Lung (tissue), 11 donors: ENCODE measurements at regions not wholly inside any gene's neighbourhood (a gene's known extent, or its start where the extent isn't known, plus 50 kb on each side); places are given as distances from the start of the nearest gene placed in this dataset.

ENCODE experiments used
- ATAC-seq: fragments of 200-7000 bp; cut with Tn5 transposase; one replicate; pipeline ENCODE4 v1.9.1; 2020; ENCODE audit warnings: moderate number of reproducible peaks; ENCODE audit not compliant: insufficient read depth, low FRiP score
- DNase-seq, 3 donors: peaks; one replicate each; pipeline ENCODE4 v3.0.0-alpha.2; 2013 to 2017
- H3K27ac ChIP-seq, 2 donors: one replicate each; pipeline ENCODE4 v1.5.1; 2013; ENCODE audit warnings: mild to moderate bottlenecking in 2 of 2, moderate library complexity in 2 of 2, control low read depth in 1 of 2, inconsistent platforms in 1 of 2, low read depth in 1 of 2, low read length in 1 of 2
- H3K27me3 ChIP-seq, 3 donors: one replicate each; pipeline ENCODE4 v1.5.1; 2013; ENCODE audit warnings: low read length in 2 of 3; ENCODE audit not compliant: control insufficient read depth in 3 of 3, insufficient read depth in 3 of 3
- H3K36me3 ChIP-seq, 4 donors: one replicate each; pipeline ENCODE4 v1.5.1; 2013; ENCODE audit warnings: low read length in 4 of 4, mild to moderate bottlenecking in 1 of 4, moderate library complexity in 1 of 4; ENCODE audit not compliant: control insufficient read depth in 4 of 4, insufficient read depth in 4 of 4
- H3K4me1 ChIP-seq, 5 donors: one replicate each; pipeline ENCODE4 v1.5.1; 2013; ENCODE audit warnings: low read length in 5 of 5, mild to moderate bottlenecking in 2 of 5, moderate library complexity in 1 of 5; ENCODE audit not compliant: control insufficient read depth in 5 of 5, insufficient read depth in 5 of 5
- H3K4me3 ChIP-seq: one replicate; pipeline ENCODE4 v1.5.1; 2013; ENCODE audit warnings: mild to moderate bottlenecking, control low read depth, moderate library complexity
- H3K9ac ChIP-seq, 2 donors: one replicate each; pipeline ENCODE4 v1.5.1; 2013; ENCODE audit warnings: low read length in 2 of 2, control low read depth in 1 of 2; ENCODE audit not compliant: insufficient read depth in 1 of 2
- H3K9me3 ChIP-seq, 4 donors: one replicate each; pipeline ENCODE4 v1.5.1; 2013; ENCODE audit warnings: low read length in 3 of 4, mild to moderate bottlenecking in 1 of 4, moderate library complexity in 1 of 4; ENCODE audit not compliant: control insufficient read depth in 4 of 4, insufficient read depth in 3 of 4
- CTCF ChIP-seq: IDR thresholded peaks from 2 replicates; pipeline ENCODE4 v1.5.1; 2012; ENCODE audit warnings: mild to moderate bottlenecking; ENCODE audit errors: control extremely low read depth, extremely low read depth
- WGBS, 2 donors: extraction: QIAGEN DNeasy Blood & Tissue Kit; methylation state at CpG; one replicate each; pipeline ENCODE4 v1.1.7; 2013; 5-methylcytosine and 5-hydroxymethylcytosine counted together
- donor health status: control.
- donor health status: control.
- donor health status: Bipolar disorder and iron deficiency.
- donor health status: healthy.
- donor health status: DM: yes; HTN: yes; CAD: no.

GRCh38 chr1:220369511-220369910, 97.3 kb upstream of the RAB3GAP2 start:
- Histone ChIP-seq H3K9me3 (peaks cover 0 to 6% (median 0%) of the 10 kb centered on the region in 4 donors), H3K36me3 (no peaks in the 10 kb centered on the region), H3K9ac (no peak overlapping the region), H3K4me1 (peaks cover 0 to 13% (median 2%) of the 10 kb centered on the region in 5 donors), H3K4me3 (no peak overlapping the region), H3K27ac (no peak overlapping the region), H3K27me3 (no peaks in the 10 kb centered on the region)
- 50 to 54% methylated on average over 3 of the region's 3 CpGs for WGBS, 2 donors
- no peak for DNase-seq
- ATAC-seq = no peak
- TF ChIP-seq CTCF = no peak

- Histone ChIP-seq H3K27me3 (no peaks in the 10 kb centered on the region), H3K9ac (no peak overlapping the region), H3K36me3 (no peaks in the 10 kb centered on the region), H3K27ac (no peak overlapping the region), H3K4me1 (peaks cover 0 to 13% (median 2%) of the 10 kb centered on the region in 5 donors), H3K9me3 (peaks cover 0 to 6% (median 0%) of the 10 kb centered on the region in 4 donors), H3K4me3 (no peak overlapping the region)
- WGBS, 2 donors = 76 to 77% methylated on average over 7 of the region's 7 CpGs
- ATAC-seq (no peak), DNase-seq (peak; percentile 23 to 68 (median 43))
- no peak for TF ChIP-seq CTCF
Measured at GRCh38 chr1:220368352-220369265, 96.4 kb upstream of the RAB3GAP2 start.

- WGBS, 2 donors = 86 to 88% methylated on average over 3 of the region's 3 CpGs
- Histone ChIP-seq H3K27ac (no peak overlapping the region), H3K4me3 (no peak overlapping the region), H3K4me1 (peaks cover 0 to 13% (median 2%) of the 10 kb centered on the region in 5 donors), H3K27me3 (no peaks in the 10 kb centered on the region), H3K36me3 (no peaks in the 10 kb centered on the region), H3K9me3 (peaks cover 0 to 6% (median 0%) of the 10 kb centered on the region in 4 donors), H3K9ac (no peak overlapping the region)
- DNase-seq = no peak
- no peak for TF ChIP-seq CTCF
- ATAC-seq = no peak
Measured at GRCh38 chr1:220367833-220368232, 95.6 kb upstream of the RAB3GAP2 start.
